Tibial nerve (tissue), 4 donors: ENCODE measurements at regions not wholly inside any gene's neighbourhood (a gene's known extent, or its start where the extent isn't known, plus 50 kb on each side); places are given as distances from the start of the nearest gene placed in this dataset.

Source experiments
- DNase-seq, 2 donors: peaks; one replicate each; pipeline ENCODE4 v3.0.0-alpha.2; 2019; ENCODE audit warnings: low spot score in 2 of 2
- H3K27ac ChIP-seq, 4 donors: fragments of 200-600 bp; sonication (generic) in 3 of 4; one replicate each; pipeline ENCODE4 v1.5.1; 2017 to 2019; ENCODE audit warnings: mild to moderate bottlenecking in 1 of 4
- H3K27me3 ChIP-seq, 2 donors: fragments of 200-600 bp; sonication (generic) in 1 of 2; one replicate each; pipeline versions ENCODE4 v1.5.1 to v1.6.0; 2017 to 2019
- H3K36me3 ChIP-seq, 3 donors: fragments of 200-600 bp; sonication (generic); one replicate each; pipeline ENCODE4 v1.5.1; 2018 to 2019
- H3K4me1 ChIP-seq, 4 donors: fragments of 200-600 bp; sonication (generic) in 3 of 4; one replicate each; pipeline ENCODE4 v1.5.1; 2017 to 2019
- H3K4me3 ChIP-seq, 4 donors: fragments of 200-600 bp; sonication (generic) in 3 of 4; one replicate each; pipeline ENCODE4 v1.5.1; 2017 to 2019; ENCODE audit warnings: mild to moderate bottlenecking in 1 of 4, moderate library complexity in 1 of 4
- H3K9me3 ChIP-seq, 4 donors: fragments of 200-600 bp; sonication (generic) in 3 of 4; one replicate each; pipeline ENCODE4 v1.5.1; 2017 to 2019
- CTCF ChIP-seq, 5 experiments: fragments of 200-600 bp in 3 of 5; fragments of 450-650 bp in 2 of 5; sonication (generic) in 3 of 5; IDR thresholded peaks; one replicate each; pipeline ENCODE4 v1.5.1; 2016 to 2019; ENCODE audit warnings: antibody characterized with exemption in 5 of 5, mild to moderate bottlenecking in 3 of 5, moderate library complexity in 2 of 5
- EP300 ChIP-seq, 2 donors: sonication (generic); formaldehyde crosslinking; IDR thresholded peaks; one replicate each; pipeline ENCODE4 v1.6.1; 2017; ENCODE audit warnings: antibody characterized with exemption in 2 of 2, mild to moderate bottlenecking in 1 of 2
- POLR2A ChIP-seq, 2 donors: fragments of 450-650 bp; IDR thresholded peaks; one replicate each; pipeline ENCODE4 v1.6.1; 2017; ENCODE audit warnings: antibody characterized with exemption in 2 of 2, mild to moderate bottlenecking in 2 of 2, moderate library complexity in 2 of 2
- WGBS, 2 donors: methylation state at CpG; one replicate each; pipeline ENCODE4 v1.1.5; 2018; 5-methylcytosine and 5-hydroxymethylcytosine counted together

DNA sequence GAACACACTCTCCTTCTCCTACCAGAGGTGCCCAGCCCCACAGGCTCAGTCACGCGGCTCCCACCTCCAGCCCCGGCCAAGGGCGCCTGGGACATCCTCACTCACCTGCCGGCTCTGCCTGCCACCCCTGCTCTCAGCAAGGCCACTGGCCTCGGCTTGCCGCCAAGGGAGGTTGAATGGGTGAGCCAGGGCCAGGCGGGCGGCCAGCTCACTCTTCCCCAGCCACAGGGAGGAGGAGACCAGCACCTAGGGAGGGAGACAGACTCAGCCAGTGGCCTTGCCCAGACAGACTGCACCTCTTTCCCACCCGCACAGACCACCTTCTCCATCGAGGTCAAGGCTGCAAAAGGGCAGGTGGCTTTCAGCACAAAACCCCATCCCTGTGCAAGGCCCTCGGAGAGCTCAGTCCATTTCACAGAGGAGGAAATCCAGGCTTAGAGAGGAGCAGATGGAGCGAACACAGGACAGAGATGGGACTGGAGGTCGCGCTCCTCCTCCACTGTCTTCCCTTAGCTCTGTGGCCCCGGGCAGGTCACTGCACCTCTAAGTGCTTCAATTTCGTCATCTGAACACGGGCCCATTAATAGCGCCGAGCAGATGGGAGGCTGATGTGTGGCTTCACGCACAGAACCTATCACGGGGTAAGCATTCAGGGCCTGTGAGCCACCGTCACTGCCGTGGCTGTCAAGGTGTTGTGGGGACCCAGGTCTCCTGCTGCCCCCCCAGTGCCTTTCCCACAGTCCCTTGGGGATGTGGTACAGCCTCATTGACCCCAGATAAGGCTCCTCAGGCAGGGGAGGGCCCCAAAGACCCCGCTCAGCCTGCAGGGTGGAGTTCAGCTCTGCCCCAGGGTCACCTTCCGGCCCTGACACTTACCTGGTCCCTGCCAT is 56.1 kb downstream of the RMI2 start:
- TF ChIP-seq POLR2A (IDR thresholded peaks at IDR 0.05) (no peak), CTCF (IDR thresholded peaks at IDR 0.05) (no peak), EP300 (IDR thresholded peaks at IDR 0.05) (no peak)
- no peaks in the 10 kb centered on the region for H3K27me3 ChIP-seq
- H3K9me3 ChIP-seq = no peaks in the 10 kb centered on the region
- peaks cover 0 to 5% (median 0%) of the 10 kb centered on the region in 4 donors for H3K4me1 ChIP-seq
- no peak overlapping the region for H3K27ac ChIP-seq
- WGBS, 2 donors = 78 to 84% methylated on average over 17 to 26 of the region's 26 CpGs
- no peaks in the 10 kb centered on the region for H3K36me3 ChIP-seq
- DNase-seq = no peak
- no peak overlapping the region for H3K4me3 ChIP-seq

- DNase-seq = no peak
- Histone ChIP-seq H3K27ac (no peak overlapping the region), H3K9me3 (no peaks in the 10 kb centered on the region), H3K4me1 (peaks cover 0 to 3% (median 0%) of the 10 kb centered on the region in 4 donors), H3K27me3 (no peaks in the 10 kb centered on the region), H3K4me3 (no peak overlapping the region), H3K36me3 (no peaks in the 10 kb centered on the region)
- TF ChIP-seq CTCF (IDR thresholded peaks at IDR 0.05) (no peak), POLR2A (IDR thresholded peaks at IDR 0.05) (no peak), EP300 (IDR thresholded peaks at IDR 0.05) (no peak)
- WGBS, 2 donors = 53 to 58% methylated on average over 14 to 23 of the region's 23 CpGs
Observed at GRCh38 chr16:11402051-11402744, 56.9 kb downstream of the RMI2 start.

GRCh38 chr16:11402745-11403533 is 57.7 kb downstream of the RMI2 start:
- Histone ChIP-seq H3K27ac (no peak overlapping the region), H3K27me3 (no peaks in the 10 kb centered on the region), H3K4me3 (no peak overlapping the region), H3K36me3 (no peaks in the 10 kb centered on the region), H3K9me3 (no peaks in the 10 kb centered on the region), H3K4me1 (peaks cover 0 to 3% (median 0%) of the 10 kb centered on the region in 4 donors)
- 80 to 85% methylated on average over 16 to 19 of the region's 19 CpGs for WGBS, 2 donors
- TF ChIP-seq POLR2A (IDR thresholded peaks at IDR 0.05) = no peak
- no peak for TF ChIP-seq EP300 (IDR thresholded peaks at IDR 0.05)
- no peak for TF ChIP-seq CTCF (IDR thresholded peaks at IDR 0.05)
- DNase-seq = no peak

- Histone ChIP-seq H3K36me3 (no peaks in the 10 kb centered on the region), H3K4me3 (no peak overlapping the region), H3K27ac (no peak overlapping the region), H3K4me1 (peaks cover 0 to 3% (median 0%) of the 10 kb centered on the region in 4 donors), H3K9me3 (no peaks in the 10 kb centered on the region), H3K27me3 (no peaks in the 10 kb centered on the region)
- WGBS, 2 donors = 80 to 84% methylated on average over 1 to 2 of the region's 3 CpGs
- DNase-seq = no peak
- no peak for TF ChIP-seq EP300 (IDR thresholded peaks at IDR 0.05)
- no peak for TF ChIP-seq POLR2A (IDR thresholded peaks at IDR 0.05)
- no peak for TF ChIP-seq CTCF (IDR thresholded peaks at IDR 0.05)
Observed at GRCh38 chr16:11403534-11403795, 58.2 kb downstream of the RMI2 start.
